Mesendoderm (in vitro differentiated cells): ENCODE measurements at regions not wholly inside any gene's neighbourhood (a gene's known extent, or its start where the extent isn't known, plus 50 kb on each side); places are given as distances from the start of the nearest gene placed in this dataset.

Experiments
- DNase-seq: peaks from one replicate; pipeline ENCODE4 v3.0.0; 2013
- H2AK5ac ChIP-seq: 2 replicates; pipeline ENCODE4 v1.6.1; 2013; ENCODE audit warnings: low read length, inconsistent platforms
- H2BK120ac ChIP-seq: 2 replicates; pipeline ENCODE4 v1.6.1; 2013; ENCODE audit warnings: low read depth, mild to moderate bottlenecking, low read length, moderate library complexity, mixed read lengths
- H2BK15ac ChIP-seq: replicated peaks from 2 replicates; pipeline ENCODE4 v1.6.1; 2013; ENCODE audit warnings: low read depth, mild to moderate bottlenecking, moderate library complexity
- H2BK5ac ChIP-seq: 2 replicates; pipeline ENCODE4 v1.6.1; 2013; ENCODE audit warnings: low read length, inconsistent platforms
- H3K18ac ChIP-seq: 2 replicates; pipeline ENCODE4 v1.6.1; 2013; ENCODE audit warnings: mild to moderate bottlenecking, low read length, mixed read lengths
- H3K23ac ChIP-seq: one replicate; pipeline ENCODE4 v1.6.1; 2013; ENCODE audit warnings: low read length
- H3K27ac ChIP-seq: 2 replicates; pipeline ENCODE4 v1.5.1; 2013; ENCODE audit warnings: low read depth, mild to moderate bottlenecking, inconsistent platforms, low read length, moderate library complexity
- H3K27me3 ChIP-seq: 2 replicates; pipeline ENCODE4 v1.6.1; 2013; ENCODE audit warnings: low read length, control low read depth, mild to moderate bottlenecking, inconsistent platforms; ENCODE audit not compliant: insufficient read depth, poor library complexity
- H3K36me3 ChIP-seq: 2 replicates; pipeline ENCODE4 v1.6.1; 2013; ENCODE audit warnings: low read length, inconsistent platforms; ENCODE audit not compliant: control insufficient read depth, insufficient read depth
- H3K4ac ChIP-seq: one replicate; pipeline ENCODE4 v1.6.1; 2013; ENCODE audit warnings: low read depth, mild to moderate bottlenecking, low read length, moderate library complexity
- H3K4me1 ChIP-seq: 2 replicates; pipeline ENCODE4 v1.6.1; 2013; ENCODE audit warnings: low read depth, low read length, inconsistent platforms; ENCODE audit not compliant: control insufficient read depth
- H3K4me2 ChIP-seq: 2 replicates; pipeline ENCODE4 v1.6.1; 2013; ENCODE audit warnings: low read length
- H3K4me3 ChIP-seq: 2 replicates; pipeline ENCODE4 v1.5.1; 2013; ENCODE audit warnings: mild to moderate bottlenecking, low read length
- H3K56ac ChIP-seq: one replicate; pipeline ENCODE4 v1.6.1; 2013; ENCODE audit warnings: low read length
- H3K79me1 ChIP-seq: 2 replicates; pipeline ENCODE4 v1.6.1; 2013; ENCODE audit warnings: low read length, inconsistent platforms
- H3K79me2 ChIP-seq: 2 replicates; pipeline ENCODE4 v1.6.1; 2013; ENCODE audit warnings: mild to moderate bottlenecking, low read length; ENCODE audit not compliant: control insufficient read depth, insufficient read depth
- H3K9ac ChIP-seq: 2 replicates; pipeline ENCODE4 v1.6.1; 2013; ENCODE audit warnings: low read length, inconsistent platforms
- H4K5ac ChIP-seq: one replicate; pipeline ENCODE4 v1.6.1; 2013; ENCODE audit warnings: low read length
- H4K8ac ChIP-seq: one replicate; pipeline ENCODE4 v1.6.1; 2013; ENCODE audit warnings: low read depth, mild to moderate bottlenecking, control low read depth, low read length, moderate library complexity
- WGBS: extraction: QIAGEN DNeasy Blood & Tissue Kit; methylation state at CpG from one replicate; pipeline ENCODE4 v1.1.7; 2013; ENCODE audit warnings: low lambda C conversion rate, missing lambda C conversion rate; ENCODE audit not compliant: insufficient coverage; ENCODE audit errors: extremely low coverage; 5-methylcytosine and 5-hydroxymethylcytosine counted together

DNA sequence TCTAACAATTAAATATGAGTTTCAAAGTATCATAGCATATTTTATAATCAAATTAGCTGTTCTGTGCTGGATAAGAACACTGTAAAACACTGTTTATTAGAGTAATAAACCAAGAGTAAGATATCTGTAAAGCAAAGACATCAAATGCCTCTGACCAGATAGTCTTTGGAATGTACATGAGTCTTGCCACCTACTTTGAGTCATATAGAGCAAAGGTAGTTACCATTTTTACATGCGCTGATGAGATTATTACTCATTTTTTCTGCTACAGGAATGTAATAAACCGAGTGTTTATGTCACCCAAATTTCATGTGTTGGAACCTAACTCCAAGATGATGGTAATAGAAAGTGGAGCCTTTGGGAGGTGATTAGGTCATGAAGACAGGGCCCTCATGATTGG lies 654.5 kb downstream of the CETN3 start:
- Histone ChIP-seq H3K4me3 (no peak overlapping the region), H3K4me1 (no peaks in the 10 kb centered on the region), H3K4me2 (no peak overlapping the region), H3K27me3 (no peaks in the 10 kb centered on the region), H3K9ac (no peak overlapping the region), H2BK120ac (no peak overlapping the region), H4K8ac (no peak overlapping the region), H3K18ac (no peak overlapping the region), H3K56ac (no peak overlapping the region), H3K36me3 (no peaks in the 10 kb centered on the region), H3K4ac (no peak overlapping the region), H3K79me2 (no peaks in the 10 kb centered on the region), H4K5ac (no peak overlapping the region), H2AK5ac (no peak overlapping the region), H3K27ac (no peak overlapping the region), H3K23ac (no peak overlapping the region), H2BK5ac (no peak overlapping the region), H3K79me1 (no peaks in the 10 kb centered on the region), H2BK15ac (no peak overlapping the region)
- WGBS, result no CpG with 5 or more reads among the region's 2 CpGs
- no peak for DNase-seq

GRCh38 chr5:89735082-89735481 lies 674.5 kb downstream of the CETN3 start:
- Histone ChIP-seq H3K23ac (no peak overlapping the region), H3K56ac (no peak overlapping the region), H3K79me2 (no peaks in the 10 kb centered on the region), H4K8ac (no peak overlapping the region), H3K4me2 (no peak overlapping the region), H3K27ac (no peak overlapping the region), H2BK5ac (no peak overlapping the region), H3K4me1 (no peaks in the 10 kb centered on the region), H3K18ac (no peak overlapping the region), H2BK15ac (no peak overlapping the region), H3K4ac (no peak overlapping the region), H3K27me3 (no peaks in the 10 kb centered on the region), H4K5ac (no peak overlapping the region), H3K4me3 (no peak overlapping the region), H3K9ac (no peak overlapping the region), H3K79me1 (no peaks in the 10 kb centered on the region), H2AK5ac (no peak overlapping the region), H2BK120ac (no peak overlapping the region), H3K36me3 (no peaks in the 10 kb centered on the region)
- DNase-seq, result peak; percentile 42
- no CpG with 5 or more reads among the region's 2 CpGs for WGBS

DNA sequence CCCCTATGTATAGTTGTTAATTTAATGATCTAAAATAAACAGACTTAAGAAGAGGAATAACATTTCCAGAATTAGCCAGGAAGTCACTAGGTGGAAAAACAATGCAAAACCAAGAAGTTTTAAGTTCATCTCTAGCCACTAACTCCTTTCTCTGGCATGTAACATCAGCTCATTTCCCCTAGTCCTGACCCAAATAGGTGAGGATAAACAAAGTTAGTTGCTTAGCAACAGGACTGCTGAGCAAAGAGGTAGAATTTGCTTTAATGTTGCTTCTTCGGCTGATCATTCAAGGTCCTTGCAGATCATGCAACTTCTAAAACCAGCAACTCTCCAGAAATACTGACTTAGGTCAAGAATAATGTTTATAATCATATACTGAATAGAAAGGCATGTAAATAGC lies 675.8 kb downstream of the CETN3 start:
- no peak overlapping the region for H3K4ac ChIP-seq
- no peak overlapping the region for H3K56ac ChIP-seq
- H3K27me3 ChIP-seq, result no peaks in the 10 kb centered on the region
- H2BK15ac ChIP-seq, result no peak overlapping the region
- no peak overlapping the region for H2AK5ac ChIP-seq
- H3K79me1 ChIP-seq, result no peaks in the 10 kb centered on the region
- no peak overlapping the region for H3K4me2 ChIP-seq
- no peaks in the 10 kb centered on the region for H3K36me3 ChIP-seq
- no CpG with 5 or more reads among the region's 1 CpG for WGBS
- H3K4me3 ChIP-seq, result no peak overlapping the region
- H3K79me2 ChIP-seq, result no peaks in the 10 kb centered on the region
- H3K18ac ChIP-seq, result no peak overlapping the region
- H2BK120ac ChIP-seq, result no peak overlapping the region
- no peaks in the 10 kb centered on the region for H3K4me1 ChIP-seq
- no peak overlapping the region for H3K23ac ChIP-seq
- H4K5ac ChIP-seq, result no peak overlapping the region
- DNase-seq, result peak; percentile 93
- H3K9ac ChIP-seq, result no peak overlapping the region
- H3K27ac ChIP-seq, result no peak overlapping the region
- H2BK5ac ChIP-seq, result no peak overlapping the region
- no peak overlapping the region for H4K8ac ChIP-seq

- Histone ChIP-seq H4K8ac (no peak overlapping the region), H3K4me2 (no peak overlapping the region), H2BK5ac (no peak overlapping the region), H3K79me1 (no peaks in the 10 kb centered on the region), H3K23ac (no peak overlapping the region), H3K4me1 (no peaks in the 10 kb centered on the region), H3K27me3 (no peaks in the 10 kb centered on the region), H3K56ac (no peak overlapping the region), H3K4me3 (no peak overlapping the region), H2AK5ac (no peak overlapping the region), H2BK15ac (no peak overlapping the region), H3K36me3 (no peaks in the 10 kb centered on the region), H3K9ac (no peak overlapping the region), H3K18ac (no peak overlapping the region), H4K5ac (no peak overlapping the region), H2BK120ac (no peak overlapping the region), H3K79me2 (no peaks in the 10 kb centered on the region), H3K27ac (no peak overlapping the region), H3K4ac (no peak overlapping the region)
- peak; percentile 63 for DNase-seq
- no CpG with 5 or more reads among the region's 2 CpGs for WGBS
Observed at GRCh38 chr5:89729623-89730301, 679.8 kb downstream of the CETN3 start.

DNA sequence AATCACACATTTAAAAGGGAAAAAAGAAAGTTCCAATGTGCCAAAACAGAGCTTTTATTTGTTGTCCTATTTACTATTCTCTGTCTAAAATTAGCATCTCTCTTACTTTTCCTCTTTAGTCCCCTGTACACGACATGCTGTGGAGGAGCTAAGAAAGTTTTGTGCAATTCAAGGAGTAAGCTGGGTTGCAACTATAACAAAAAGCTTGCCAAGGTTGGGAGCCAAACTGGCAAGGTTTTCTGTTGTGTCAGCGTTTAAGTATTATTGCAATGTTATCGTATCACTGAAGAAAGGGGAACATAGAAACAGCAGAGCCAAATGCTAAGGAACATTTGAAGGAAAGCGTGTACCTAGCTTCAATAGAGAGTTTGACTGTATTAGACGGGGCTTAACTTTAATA lies 680.8 kb downstream of the CETN3 start:
- Histone ChIP-seq H3K4ac (no peak overlapping the region), H3K56ac (no peak overlapping the region), H3K27me3 (no peaks in the 10 kb centered on the region), H3K9ac (no peak overlapping the region), H4K5ac (no peak overlapping the region), H2AK5ac (no peak overlapping the region), H3K18ac (no peak overlapping the region), H2BK5ac (no peak overlapping the region), H3K79me2 (no peaks in the 10 kb centered on the region), H3K4me2 (no peak overlapping the region), H3K4me1 (no peaks in the 10 kb centered on the region), H2BK120ac (no peak overlapping the region), H3K23ac (no peak overlapping the region), H3K4me3 (no peak overlapping the region), H2BK15ac (no peak overlapping the region), H3K36me3 (no peaks in the 10 kb centered on the region), H3K79me1 (no peaks in the 10 kb centered on the region), H4K8ac (no peak overlapping the region), H3K27ac (no peak overlapping the region)
- no CpG with 5 or more reads among the region's 5 CpGs for WGBS
- DNase-seq, result no peak

DNA sequence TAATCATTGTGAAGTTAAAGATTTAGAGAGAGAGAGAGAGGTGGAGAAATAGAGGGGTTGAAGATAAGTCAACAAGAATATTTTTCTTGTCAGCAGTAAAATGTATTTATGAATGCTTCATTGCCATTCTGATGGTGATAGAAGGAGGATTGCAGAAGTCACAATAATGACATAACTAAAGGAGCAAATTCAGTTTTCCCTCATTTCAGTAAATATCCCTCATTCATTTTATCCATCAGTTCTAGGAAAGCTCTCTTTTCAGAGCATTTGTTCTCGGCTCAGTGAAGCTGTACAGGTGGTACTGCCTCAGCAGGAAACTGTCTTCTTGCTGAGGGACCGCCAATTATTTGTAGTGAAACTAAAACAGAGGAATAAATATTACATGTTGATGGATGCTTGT lies 681.4 kb downstream of the CETN3 start:
- no peak overlapping the region for H3K27ac ChIP-seq

More for the DNA sequence above, 681.4 kb downstream of the CETN3 start:
- H3K18ac ChIP-seq, result no peak overlapping the region
- H4K8ac ChIP-seq, result no peak overlapping the region
- no peak overlapping the region for H3K23ac ChIP-seq
- H3K79me2 ChIP-seq, result no peaks in the 10 kb centered on the region
- H3K4me2 ChIP-seq, result no peak overlapping the region
- no peak overlapping the region for H2AK5ac ChIP-seq
- H3K4me3 ChIP-seq, result no peak overlapping the region
- H2BK15ac ChIP-seq, result no peak overlapping the region
- no peak overlapping the region for H3K56ac ChIP-seq
- H3K79me1 ChIP-seq, result no peaks in the 10 kb centered on the region
- no peaks in the 10 kb centered on the region for H3K4me1 ChIP-seq
- no peak overlapping the region for H2BK5ac ChIP-seq
- no peak overlapping the region for H3K9ac ChIP-seq
- H2BK120ac ChIP-seq, result no peak overlapping the region
- H3K4ac ChIP-seq, result no peak overlapping the region
- no peaks in the 10 kb centered on the region for H3K27me3 ChIP-seq
- no peaks in the 10 kb centered on the region for H3K36me3 ChIP-seq
- no CpG with 5 or more reads among the region's 2 CpGs for WGBS
- no peak for DNase-seq
- H4K5ac ChIP-seq, result no peak overlapping the region
